Epithelial cell of proximal tubule (primary cell): ENCODE measurements at regions not wholly inside any gene's neighbourhood (a gene's known extent, or its start where the extent isn't known, plus 50 kb on each side); places are given as distances from the start of the nearest gene placed in this dataset.

Source experiments
- DNase-seq: peaks from one replicate; pipeline ENCODE4 v3.0.0-alpha.2; 2011; ENCODE audit warnings: low read depth
- H3K4me3 ChIP-seq: 2 replicates; pipeline ENCODE4 v1.5.1; 2011; ENCODE audit warnings: low read depth, mild to moderate bottlenecking, low read length
- CTCF ChIP-seq: conservative IDR thresholded peaks from 2 replicates; pipeline ENCODE4 v1.5.1; 2012; ENCODE audit warnings: low read depth, mild to moderate bottlenecking, low read length

GRCh38 chr9:87128844-87129493 lies 181.7 kb upstream of the GAS1 start:
- H3K4me3 ChIP-seq = no peak overlapping the region
- TF ChIP-seq CTCF = no peak
- DNase-seq = no peak

- DNase-seq = no peak
- TF ChIP-seq CTCF = no peak
- no peak overlapping the region for H3K4me3 ChIP-seq
Measured at GRCh38 chr9:87135074-87135473, 187.8 kb upstream of the GAS1 start.

GRCh38 chr9:87137718-87138117 lies 190.4 kb upstream of the GAS1 start:
- no peak for DNase-seq
- no peak overlapping the region for H3K4me3 ChIP-seq
- TF ChIP-seq CTCF = no peak

GRCh38 chr9:87138128-87139040 lies 191.1 kb upstream of the GAS1 start:
- no peak overlapping the region for H3K4me3 ChIP-seq
- DNase-seq = no peak
- TF ChIP-seq CTCF = no peak

GRCh38 chr9:87139099-87139730 lies 191.9 kb upstream of the GAS1 start:
- no peak for DNase-seq
- no peak for TF ChIP-seq CTCF
- no peak overlapping the region for H3K4me3 ChIP-seq

GRCh38 chr9:87140142-87140541 lies 192.8 kb upstream of the GAS1 start:
- no peak for DNase-seq
- no peak for TF ChIP-seq CTCF
- no peak overlapping the region for H3K4me3 ChIP-seq
